BLaER1 treated with 17β-estradiol and CSF1 and Interleukin-3, amounts not matched to agents 10 nM and 100 nM (cell line): ENCODE measurements at regions not wholly inside any gene's neighbourhood (a gene's known extent, or its start where the extent isn't known, plus 50 kb on each side); places are given as distances from the start of the nearest gene placed in this dataset.

Experiments
- H3K27ac ChIP-seq, 11 experiments: shearing (Covaris generic); formaldehyde crosslinking; 2 replicates each; pipeline ENCODE4 v1.8.1; 2022
- H3K27me3 ChIP-seq, 11 experiments: shearing (Covaris generic); formaldehyde crosslinking; 2 replicates each; pipeline ENCODE4 v1.8.1; 2022
- H3K36me3 ChIP-seq, 11 experiments: shearing (Covaris generic); formaldehyde crosslinking; 2 replicates each; pipeline ENCODE4 v1.8.1; 2022
- H3K4me1 ChIP-seq, 10 experiments: shearing (Covaris generic); formaldehyde crosslinking; 2 replicates each; pipeline ENCODE4 v1.8.1; 2022
- H3K4me2 ChIP-seq, 11 experiments: shearing (Covaris generic); formaldehyde crosslinking; 2 replicates each; pipeline ENCODE4 v1.8.1; 2022
- H3K4me3 ChIP-seq, 10 experiments: shearing (Covaris generic); formaldehyde crosslinking; 2 replicates each; pipeline ENCODE4 v1.8.1; 2022
- H3K9ac ChIP-seq, 11 experiments: shearing (Covaris generic); formaldehyde crosslinking; 2 replicates each; pipeline ENCODE4 v1.8.1; 2022
- H3K9me3 ChIP-seq, 11 experiments: shearing (Covaris generic); formaldehyde crosslinking; replicated peaks in 1 of 11; 2 replicates each; pipeline ENCODE4 v1.8.1; 2022
- H4K20me1 ChIP-seq, 11 experiments: shearing (Covaris generic); formaldehyde crosslinking; 2 replicates each; pipeline ENCODE4 v1.8.1; 2022
- Cebpa-rat ChIP-seq, 11 experiments: shearing (Covaris generic); IDR thresholded peaks; 2 replicates each; pipeline ENCODE4 v1.8.1; 2022

DNA sequence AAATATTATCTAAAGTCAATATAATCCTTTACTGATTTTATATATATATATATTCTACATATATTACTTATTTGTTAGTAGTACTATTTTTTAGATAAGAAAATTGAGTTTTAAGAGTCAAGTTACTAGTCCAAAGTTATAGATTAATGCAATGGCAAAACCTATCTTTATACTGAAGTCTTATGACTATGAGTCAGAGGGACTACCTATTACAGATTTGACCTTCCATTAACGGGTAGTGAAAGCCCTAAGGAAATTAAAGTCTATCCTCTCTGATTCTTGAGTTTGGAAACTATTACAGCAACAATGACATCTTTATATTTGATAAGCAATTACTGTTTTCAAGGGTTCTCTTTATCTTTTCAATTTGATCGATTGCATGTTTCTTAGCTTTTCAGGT is 315.8 kb downstream of the CASP12 start:
- Histone ChIP-seq H3K4me3 (no peak overlapping the region), H3K9me3 (no peaks in the 10 kb centered on the region; a peak in 1 of 22 replicates), H4K20me1 (no peaks in the 10 kb centered on the region), H3K27me3 (no peaks in the 10 kb centered on the region), H3K9ac (no peak overlapping the region), H3K4me2 (no peak overlapping the region), H3K27ac (no peak overlapping the region), H3K36me3 (no peaks in the 10 kb centered on the region), H3K4me1 (peaks cover 0 to 8% (median 0%) of the 10 kb centered on the region in 10 experiments; a peak in 2 of 20 replicates)
- no peak for TF ChIP-seq Cebpa-rat (IDR thresholded peaks at IDR 0.05)

DNA sequence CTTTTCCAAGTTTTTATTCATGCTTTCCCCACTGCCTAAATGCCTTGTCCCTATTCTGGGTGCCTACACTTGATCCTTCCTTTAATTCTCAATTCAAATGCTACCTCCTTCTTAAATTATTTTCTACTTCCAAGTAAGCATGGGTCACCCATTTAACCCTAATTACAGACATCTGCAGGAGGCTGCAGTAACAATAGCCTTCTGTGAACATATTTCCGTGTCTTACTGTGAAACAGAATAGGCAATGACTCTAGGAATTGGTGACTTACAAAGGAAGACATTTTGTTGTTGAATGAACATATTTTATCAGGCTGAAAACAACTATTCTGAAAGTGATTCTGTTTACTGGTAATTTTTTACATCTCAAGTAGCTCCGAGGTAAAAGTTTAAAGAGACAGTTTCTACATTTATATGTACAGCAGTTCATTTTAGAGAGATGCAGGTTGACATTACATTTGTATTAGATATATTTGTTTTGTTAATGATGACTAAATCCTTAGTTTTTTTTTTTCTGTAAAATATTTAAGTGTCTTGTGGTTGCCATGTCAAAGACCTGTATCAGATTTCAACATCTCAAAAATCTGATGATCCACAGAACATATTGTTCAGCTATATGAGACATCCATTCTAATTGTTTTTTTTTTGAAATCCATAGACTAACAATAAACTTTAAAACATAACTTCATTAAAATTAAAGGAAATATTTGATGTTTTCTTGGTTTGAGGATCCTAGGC is 316.8 kb downstream of the CASP12 start:
- Histone ChIP-seq H3K36me3 (no peaks in the 10 kb centered on the region), H4K20me1 (no peaks in the 10 kb centered on the region), H3K9me3 (no peaks in the 10 kb centered on the region; a peak in 1 of 22 replicates), H3K4me1 (peaks cover 0 to 8% (median 0%) of the 10 kb centered on the region in 10 experiments; a peak in 2 of 20 replicates), H3K9ac (no peak overlapping the region), H3K27me3 (no peaks in the 10 kb centered on the region), H3K4me3 (no peak overlapping the region), H3K27ac (no peak overlapping the region), H3K4me2 (no peak overlapping the region)
- TF ChIP-seq Cebpa-rat (IDR thresholded peaks at IDR 0.05): no peak

DNA sequence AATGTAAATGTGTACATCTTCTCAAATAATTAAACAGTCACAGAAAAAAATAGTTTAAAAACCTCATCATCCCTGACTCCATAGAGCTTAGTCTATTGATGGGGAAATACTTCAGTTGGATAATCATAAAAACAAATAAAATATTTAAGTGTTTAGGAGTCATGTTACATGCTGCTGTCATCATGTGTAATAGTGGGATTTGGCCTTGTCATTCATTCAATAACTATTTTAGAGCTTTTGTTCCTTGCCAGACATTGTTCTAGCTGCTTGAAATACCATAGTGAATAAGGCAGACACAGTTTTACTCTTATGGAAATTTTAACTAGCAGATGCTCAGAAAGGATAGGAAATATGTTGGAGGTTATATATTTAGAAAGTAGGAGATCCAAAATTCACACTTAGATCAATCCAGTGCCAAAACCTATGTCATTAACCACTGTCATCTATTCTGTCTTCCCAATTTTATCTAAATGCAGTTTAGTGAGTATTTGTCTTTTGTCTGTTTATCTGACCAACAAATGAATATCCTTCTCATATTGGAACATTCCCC is 324.7 kb downstream of the CASP12 start:
- Histone ChIP-seq H4K20me1 (no peaks in the 10 kb centered on the region), H3K27ac (no peak overlapping the region), H3K9ac (no peak overlapping the region), H3K9me3 (peaks cover 0 to 14% (median 0%) of the 10 kb centered on the region in 11 experiments; a peak in 7 of 22 replicates), H3K36me3 (no peaks in the 10 kb centered on the region), H3K4me2 (no peak overlapping the region), H3K27me3 (no peaks in the 10 kb centered on the region), H3K4me3 (no peak overlapping the region), H3K4me1 (no peaks in the 10 kb centered on the region)
- no peak for TF ChIP-seq Cebpa-rat (IDR thresholded peaks at IDR 0.05)

- no peak for TF ChIP-seq Cebpa-rat (IDR thresholded peaks at IDR 0.05)
- Histone ChIP-seq H3K4me2 (no peak overlapping the region), H3K9ac (no peak overlapping the region), H3K9me3 (peaks cover 0 to 14% (median 0%) of the 10 kb centered on the region in 11 experiments; a peak in 7 of 22 replicates), H3K36me3 (no peaks in the 10 kb centered on the region), H3K4me1 (no peaks in the 10 kb centered on the region), H3K27ac (no peak overlapping the region), H3K27me3 (no peaks in the 10 kb centered on the region), H4K20me1 (no peaks in the 10 kb centered on the region), H3K4me3 (no peak overlapping the region)
These were observed 326.0 kb downstream of the CASP12 start for GRCh38 chr11:104572279-104572678.

DNA sequence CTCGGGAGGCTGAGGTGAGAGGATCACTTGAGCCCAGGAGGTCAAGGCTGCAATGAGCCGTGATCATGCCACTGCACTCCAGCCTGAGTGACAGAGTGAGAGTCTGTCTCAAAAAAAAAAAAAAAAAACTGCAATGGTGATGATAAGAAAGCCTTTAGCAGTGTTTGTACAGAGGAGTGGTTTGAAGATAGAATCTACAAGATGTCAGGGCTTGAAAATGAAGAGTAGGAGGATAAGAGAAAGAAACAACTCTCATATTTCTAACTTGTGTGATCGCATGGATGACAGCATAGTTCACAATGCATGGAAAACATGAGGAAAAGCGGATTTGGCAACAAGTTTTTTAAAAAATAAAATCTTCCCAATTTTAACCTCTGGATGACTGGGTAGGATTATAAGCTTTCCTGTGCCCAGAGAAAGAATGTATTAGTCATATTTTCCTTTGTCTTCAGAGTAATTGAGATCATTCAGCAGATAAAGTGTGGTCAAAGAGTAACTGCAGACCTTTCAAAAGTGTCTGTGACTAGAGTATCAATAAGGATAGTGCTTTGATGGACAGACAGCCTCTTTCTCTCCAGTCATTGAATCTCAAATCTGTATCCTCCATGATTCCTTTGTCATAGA is 328.1 kb downstream of the CASP12 start:
- Histone ChIP-seq H3K9me3 (peaks cover 1 to 11% (median 3%) of the 10 kb centered on the region in 11 experiments; a peak in 20 of 22 replicates), H3K36me3 (0 out of 22 replicates have a peak, but pooled peaks cover 0 to under 1% (median 0%) of the 10 kb centered on the region in 11 experiments), H3K9ac (no peak overlapping the region), H3K27ac (no peak overlapping the region), H3K4me1 (no peaks in the 10 kb centered on the region), H3K4me3 (no peak overlapping the region), H3K27me3 (no peaks in the 10 kb centered on the region), H3K4me2 (no peak overlapping the region), H4K20me1 (no peaks in the 10 kb centered on the region)
- no peak for TF ChIP-seq Cebpa-rat (IDR thresholded peaks at IDR 0.05)

- no peak for TF ChIP-seq Cebpa-rat (IDR thresholded peaks at IDR 0.05)
- Histone ChIP-seq H3K27ac (no peak overlapping the region), H3K9me3 (peaks cover 13 to 22% (median 17%) of the 10 kb centered on the region in 11 experiments), H4K20me1 (no peaks in the 10 kb centered on the region), H3K36me3 (peaks cover 0 to 3% (median 0%) of the 10 kb centered on the region in 11 experiments; a peak in 1 of 22 replicates), H3K4me3 (no peak overlapping the region), H3K4me2 (no peak overlapping the region), H3K27me3 (no peaks in the 10 kb centered on the region), H3K4me1 (no peaks in the 10 kb centered on the region), H3K9ac (no peak overlapping the region)
These were observed 332.7 kb downstream of the CASP12 start for GRCh38 chr11:104565583-104565961.

DNA sequence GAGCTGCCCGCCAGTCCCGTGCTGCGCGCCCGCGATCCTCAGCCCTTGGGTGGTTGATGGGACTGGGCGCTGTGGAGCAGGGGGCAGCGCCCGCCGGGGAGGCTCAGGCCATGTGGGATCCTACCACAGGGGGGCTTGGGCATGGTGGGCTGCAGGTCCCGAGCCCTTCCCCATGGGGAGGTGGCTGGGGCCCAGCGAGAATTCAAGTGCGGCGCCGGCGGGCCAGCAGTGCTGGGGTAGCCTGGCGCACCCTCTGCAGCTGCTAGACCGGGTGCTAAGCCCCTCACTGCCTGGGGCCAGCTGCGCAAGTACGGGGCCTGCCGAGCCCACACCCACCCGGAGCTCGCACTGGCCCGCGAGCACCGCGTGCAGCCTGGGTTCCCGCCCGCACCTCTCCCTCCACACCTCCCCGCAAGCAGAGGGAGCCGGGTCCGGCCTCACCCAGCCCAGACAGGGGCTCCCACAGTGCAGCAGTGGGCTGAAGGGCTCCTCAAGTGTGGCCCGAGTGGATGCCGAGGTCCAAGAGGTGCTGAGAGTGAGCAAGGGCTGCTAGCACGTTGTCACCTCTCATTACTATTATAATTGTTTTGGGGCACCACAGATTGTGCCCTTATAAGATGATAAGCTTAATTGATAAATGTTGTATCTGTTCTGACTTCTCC is 333.2 kb downstream of the CASP12 start:
- peaks cover 13 to 22% (median 17%) of the 10 kb centered on the region in 11 experiments for H3K9me3 ChIP-seq
- TF ChIP-seq Cebpa-rat (IDR thresholded peaks at IDR 0.05): no peak
- no peak overlapping the region for H3K4me3 ChIP-seq
- H3K27me3 ChIP-seq: no peaks in the 10 kb centered on the region
- H3K4me2 ChIP-seq: no peak overlapping the region
- no peaks in the 10 kb centered on the region for H4K20me1 ChIP-seq
- H3K9ac ChIP-seq: no peak overlapping the region
- peaks cover 0 to 3% (median 0%) of the 10 kb centered on the region in 11 experiments; a peak in 1 of 22 replicates for H3K36me3 ChIP-seq
- H3K4me1 ChIP-seq: no peaks in the 10 kb centered on the region
- no peak overlapping the region for H3K27ac ChIP-seq

GRCh38 chr11:104556606-104557301 is 341.5 kb downstream of the CASP12 start:
- peaks cover 0 to 37% (median 0%) of the 10 kb centered on the region in 11 experiments; a peak in 3 of 22 replicates for H3K27me3 ChIP-seq
- peak overlapping the region in 2 of 11 experiments; percentile 10 to 25; a peak in 2 of 22 replicates for H3K27ac ChIP-seq
- peak overlapping the region; percentile 43 to 80 (median 74) for H3K4me2 ChIP-seq
- peaks cover 11 to 16% (median 14%) of the 10 kb centered on the region in 10 experiments for H3K4me1 ChIP-seq
- no peaks in the 10 kb centered on the region for H3K36me3 ChIP-seq
- no peak overlapping the region for H3K4me3 ChIP-seq
- H3K9ac ChIP-seq: no peak overlapping the region
- no peaks in the 10 kb centered on the region for H3K9me3 ChIP-seq
- TF ChIP-seq Cebpa-rat (IDR thresholded peaks at IDR 0.05): no peak
- H4K20me1 ChIP-seq: peaks cover 0 to 8% (median 0%) of the 10 kb centered on the region in 11 experiments; a peak in 1 of 22 replicates
